ENCODE measurements at regions not wholly inside any gene's neighbourhood (a gene's known extent, or its start where the extent isn't known, plus 50 kb on each side); places are given as distances from the start of the nearest gene placed in this dataset.
"Not testable (repeated sequence)": the region's sequence is repeated elsewhere in the genome, so short reads cannot be mapped to it uniquely, and the experiment has no call there.

GRCh38 chr18:67132919-67133318 lies 383.6 kb downstream of the DSEL start:
- no peak for DNase-seq

- no peak for DNase-seq
Observed at GRCh38 chr18:67131498-67131897, 385.0 kb downstream of the DSEL start.

- not testable (repeated sequence) for DNase-seq
Observed at GRCh38 chr18:67126751-67127150, 389.8 kb downstream of the DSEL start.

GRCh38 chr18:67123901-67124300 lies 392.6 kb downstream of the DSEL start:
- DNase-seq = no peak

GRCh38 chr18:67117804-67118203 lies 398.7 kb downstream of the DSEL start:
- DNase-seq = no peak

- no peak for DNase-seq
Observed at GRCh38 chr18:67109535-67109934, 407.0 kb downstream of the DSEL start.

- DNase-seq = no peak
Observed at GRCh38 chr18:67108894-67109293, 407.6 kb downstream of the DSEL start.

- peak; percentile 18 for DNase-seq
Observed at GRCh38 chr18:67104700-67105284, 411.7 kb downstream of the DSEL start.

- no peak for DNase-seq
Observed at GRCh38 chr18:67094123-67094522, 422.4 kb downstream of the DSEL start.

- no peak for DNase-seq
Observed at GRCh38 chr18:67092141-67092540, 424.4 kb downstream of the DSEL start.

- DNase-seq = no peak
Observed at GRCh38 chr18:67081482-67082211, 434.9 kb downstream of the DSEL start.

GRCh38 chr18:67080601-67081000 lies 435.9 kb downstream of the DSEL start:
- DNase-seq = no peak

GRCh38 chr18:67074309-67074708 lies 442.2 kb downstream of the DSEL start:
- no peak for DNase-seq

- DNase-seq = no peak
Observed at GRCh38 chr18:67072791-67073190, 443.7 kb downstream of the DSEL start.

- DNase-seq = no peak
Observed at GRCh38 chr18:67068608-67069007, 447.9 kb downstream of the DSEL start.

- no peak for DNase-seq
Observed at GRCh38 chr18:67047334-67047733, 443.4 kb upstream of the CDH19 start.

GRCh38 chr18:67043276-67043675 lies 439.4 kb upstream of the CDH19 start:
- no peak for DNase-seq

GRCh38 chr18:67041334-67041733 lies 437.4 kb upstream of the CDH19 start:
- no peak for DNase-seq

- no peak for DNase-seq
Observed at GRCh38 chr18:67035026-67035425, 431.1 kb upstream of the CDH19 start.

- DNase-seq = no peak
Observed at GRCh38 chr18:67023059-67023458, 419.2 kb upstream of the CDH19 start.

GRCh38 chr18:67010919-67011318 lies 407.0 kb upstream of the CDH19 start:
- DNase-seq = no peak

GRCh38 chr18:67007999-67008398 lies 404.1 kb upstream of the CDH19 start:
- DNase-seq = no peak

- no peak for DNase-seq
Observed at GRCh38 chr18:67007085-67007484, 403.2 kb upstream of the CDH19 start.

- no peak for DNase-seq
Observed at GRCh38 chr18:67001052-67001451, 397.2 kb upstream of the CDH19 start.

GRCh38 chr18:66999003-66999402 lies 395.1 kb upstream of the CDH19 start:
- DNase-seq = no peak

All from CD4-positive, alpha-beta T cell treated with Interleukin-12 subunit alpha and Interleukin-12 subunit beta, for 1 hour (primary cell).